Left lung (tissue), 4 donors: ENCODE measurements at regions not wholly inside any gene's neighbourhood (a gene's known extent, or its start where the extent isn't known, plus 50 kb on each side); places are given as distances from the start of the nearest gene placed in this dataset.

Source experiments
- ATAC-seq: fragments of 200-7000 bp; cut with Tn5 transposase; one replicate; pipeline ENCODE4 v1.9.1; 2020; ENCODE audit warnings: moderate library complexity
- DNase-seq, 4 donors: peaks; one replicate each; pipeline ENCODE4 v3.0.0-alpha.2; 2013 to 2020
- H3K27ac ChIP-seq, 2 donors: fragments of 200-600 bp; sonication (generic) in 1 of 2; one replicate each; pipeline versions ENCODE4 v1.5.0 to v1.8.0; 2020 to 2021
- H3K27me3 ChIP-seq, 2 donors: fragments of 200-600 bp; sonication (generic) in 1 of 2; one replicate each; pipeline versions ENCODE4 v1.5.0 to v1.8.0; 2020 to 2021
- H3K36me3 ChIP-seq, 2 donors: fragments of 200-600 bp; sonication (generic) in 1 of 2; one replicate each; pipeline versions ENCODE4 v1.5.0 to v1.8.0; 2020 to 2021
- H3K4me1 ChIP-seq, 2 donors: fragments of 200-600 bp; one replicate each; pipeline ENCODE4 v1.8.0; 2021
- H3K4me3 ChIP-seq, 2 donors: fragments of 200-600 bp; sonication (generic) in 1 of 2; one replicate each; pipeline versions ENCODE4 v1.5.0 to v1.8.0; 2020 to 2021; ENCODE audit warnings: mild to moderate bottlenecking in 1 of 2
- H3K9me3 ChIP-seq, 2 donors: fragments of 200-600 bp; sonication (generic) in 1 of 2; one replicate each; pipeline versions ENCODE4 v1.5.0 to v1.8.0; 2020 to 2021
- intact Hi-C, 2 donors: fragments of 100-400 bp; cut with DNase I; formaldehyde crosslinking; loops; one replicate each; pipeline versions ENCODE4 v1.11.2 to v1.14.2; 2022
- TF ChIP-seq, protein P1 (sequence below), 2 donors: fragments of 200-600 bp; sonication (generic) in 1 of 2; IDR thresholded peaks; one replicate each; pipeline versions ENCODE4 v1.5.0 to v1.8.0; 2021; ENCODE audit warnings: antibody characterized with exemption in 2 of 2
- donor health status: DM: no; HTN: yes; CAD: no.
- donor health status: DM: no; HTN: no; CAD: no.

DNA sequence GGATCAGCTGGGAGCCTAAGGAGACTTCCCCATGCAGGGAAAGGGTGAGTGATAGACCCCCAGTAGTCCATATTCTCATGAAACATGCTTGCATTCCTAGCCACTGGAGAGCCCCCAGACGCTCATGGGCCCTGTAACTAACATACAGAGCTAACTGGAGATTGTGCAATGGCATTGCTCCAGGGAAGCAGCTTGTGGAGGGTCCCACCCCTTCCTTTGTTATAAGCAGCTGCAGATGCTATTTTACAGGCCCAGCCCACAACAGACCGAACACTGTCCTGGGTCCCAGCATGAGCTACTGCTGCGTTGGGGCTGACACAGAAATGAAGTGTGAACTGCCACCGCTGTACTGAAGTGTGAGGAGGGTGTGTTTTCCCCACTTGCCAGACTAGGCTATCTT, 1465.7 kb upstream of the DIAPH2 start:
- Histone ChIP-seq H3K27me3 (no peaks in the 10 kb centered on the region), H3K36me3 (no peaks in the 10 kb centered on the region), H3K27ac (no peak overlapping the region), H3K9me3 (no peaks in the 10 kb centered on the region), H3K4me3 (no peak overlapping the region), H3K4me1 (no peaks in the 10 kb centered on the region)
- TF ChIP-seq, protein P1, sequence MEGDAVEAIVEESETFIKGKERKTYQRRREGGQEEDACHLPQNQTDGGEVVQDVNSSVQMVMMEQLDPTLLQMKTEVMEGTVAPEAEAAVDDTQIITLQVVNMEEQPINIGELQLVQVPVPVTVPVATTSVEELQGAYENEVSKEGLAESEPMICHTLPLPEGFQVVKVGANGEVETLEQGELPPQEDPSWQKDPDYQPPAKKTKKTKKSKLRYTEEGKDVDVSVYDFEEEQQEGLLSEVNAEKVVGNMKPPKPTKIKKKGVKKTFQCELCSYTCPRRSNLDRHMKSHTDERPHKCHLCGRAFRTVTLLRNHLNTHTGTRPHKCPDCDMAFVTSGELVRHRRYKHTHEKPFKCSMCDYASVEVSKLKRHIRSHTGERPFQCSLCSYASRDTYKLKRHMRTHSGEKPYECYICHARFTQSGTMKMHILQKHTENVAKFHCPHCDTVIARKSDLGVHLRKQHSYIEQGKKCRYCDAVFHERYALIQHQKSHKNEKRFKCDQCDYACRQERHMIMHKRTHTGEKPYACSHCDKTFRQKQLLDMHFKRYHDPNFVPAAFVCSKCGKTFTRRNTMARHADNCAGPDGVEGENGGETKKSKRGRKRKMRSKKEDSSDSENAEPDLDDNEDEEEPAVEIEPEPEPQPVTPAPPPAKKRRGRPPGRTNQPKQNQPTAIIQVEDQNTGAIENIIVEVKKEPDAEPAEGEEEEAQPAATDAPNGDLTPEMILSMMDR (IDR thresholded peaks at IDR 0.05) = no peak
- DNase-seq (no peak), ATAC-seq (no peak)
- intact Hi-C loops = no loop called here

- no peak for DNase-seq
- Histone ChIP-seq H3K4me3 (no peak overlapping the region), H3K27me3 (no peaks in the 10 kb centered on the region), H3K27ac (no peak overlapping the region), H3K36me3 (peaks cover 0 to 3% of the 10 kb centered on the region in 2 donors), H3K4me1 (no peaks in the 10 kb centered on the region), H3K9me3 (peaks cover 0 to 5% of the 10 kb centered on the region in 2 donors)
- ATAC-seq = no peak
- intact Hi-C loops = no loop called here
- TF ChIP-seq, protein P1 (IDR thresholded peaks at IDR 0.05) = no peak
Measured at GRCh38 chrX:95248386-95248785, 1436.3 kb upstream of the DIAPH2 start.

DNA sequence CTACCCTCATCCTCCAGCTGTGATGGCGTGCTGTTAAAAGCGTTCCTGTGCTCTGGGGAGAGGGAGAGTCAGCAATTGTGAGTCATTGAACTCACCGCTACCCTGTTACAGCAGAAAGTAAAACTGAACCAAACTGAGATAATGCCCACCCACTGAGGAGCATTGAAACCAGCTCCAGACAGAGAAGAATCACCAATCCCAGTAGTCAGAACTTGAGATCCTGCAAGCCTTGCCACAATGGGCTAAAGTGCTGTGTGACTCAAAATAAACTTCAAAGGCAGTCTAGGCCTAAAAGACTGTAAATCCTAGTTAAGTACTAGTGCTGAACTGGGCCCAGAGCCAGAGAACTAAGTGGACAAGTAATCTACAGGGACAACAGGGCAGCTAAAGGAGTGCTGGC, 1394.2 kb upstream of the DIAPH2 start:
- ATAC-seq (peak; percentile 56), DNase-seq (no peak)
- Histone ChIP-seq H3K36me3 (no peaks in the 10 kb centered on the region), H3K27ac (no peak overlapping the region), H3K4me1 (no peaks in the 10 kb centered on the region), H3K4me3 (no peak overlapping the region), H3K9me3 (no peaks in the 10 kb centered on the region), H3K27me3 (no peaks in the 10 kb centered on the region)
- TF ChIP-seq, protein P1 (IDR thresholded peaks at IDR 0.05) = no peak
- intact Hi-C loops = no loop called here

- no peak for DNase-seq
- H3K27ac ChIP-seq = no peak overlapping the region
- no peaks in the 10 kb centered on the region for H3K36me3 ChIP-seq
- no peak overlapping the region for H3K4me3 ChIP-seq
- intact Hi-C loops = no loop called here
- H3K27me3 ChIP-seq = no peaks in the 10 kb centered on the region
- peak; percentile 36 for ATAC-seq
- TF ChIP-seq, protein P1 (IDR thresholded peaks at IDR 0.05) = no peak
- peaks cover 0 to under 1% of the 10 kb centered on the region in 2 donors for H3K9me3 ChIP-seq
- H3K4me1 ChIP-seq = no peaks in the 10 kb centered on the region
Measured at GRCh38 chrX:95291561-95291960, 1393.1 kb upstream of the DIAPH2 start.

DNA sequence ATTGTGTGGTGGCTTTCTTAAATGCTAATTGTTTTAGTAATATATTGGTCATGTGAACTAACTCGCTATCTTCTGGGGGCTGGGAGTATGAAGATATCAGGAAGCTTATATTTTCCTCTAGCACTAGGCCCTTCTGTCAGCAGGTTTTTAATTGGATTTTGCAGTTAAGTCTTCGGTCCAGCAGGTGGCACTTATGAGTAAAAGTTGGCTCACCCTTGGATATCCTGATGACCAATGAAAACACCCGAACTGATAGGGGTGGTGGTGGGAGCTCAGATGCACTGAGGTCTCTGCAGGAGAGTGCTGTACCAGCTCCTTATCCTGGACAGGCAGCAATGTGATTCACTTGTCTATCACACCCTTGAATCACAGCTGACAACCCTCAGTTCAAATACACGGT, 1365.8 kb upstream of the DIAPH2 start:
- ATAC-seq = peak; percentile 43
- H3K4me3 ChIP-seq = no peak overlapping the region
- no peaks in the 10 kb centered on the region for H3K4me1 ChIP-seq
- no peak for DNase-seq
- H3K9me3 ChIP-seq = no peaks in the 10 kb centered on the region
- H3K36me3 ChIP-seq = no peaks in the 10 kb centered on the region
- intact Hi-C loops = no loop called here
- no peak overlapping the region for H3K27ac ChIP-seq
- no peaks in the 10 kb centered on the region for H3K27me3 ChIP-seq
- TF ChIP-seq, protein P1 (IDR thresholded peaks at IDR 0.05) = no peak
